ENCODE measurements at regions not wholly inside any gene's neighbourhood (a gene's known extent, or its start where the extent isn't known, plus 50 kb on each side); places are given as distances from the start of the nearest gene placed in this dataset.

- Histone ChIP-seq H3K9me3 (ENCODE audit: control insufficient read depth, insufficient read depth, low read length) (no peaks in the 10 kb centered on the region), H3K4me1 (ENCODE audit: control insufficient read depth, insufficient read depth, low read length) (no peaks in the 10 kb centered on the region), H3K36me3 (ENCODE audit: control insufficient read depth, insufficient read depth, low read length) (no peaks in the 10 kb centered on the region), H3K9ac (ENCODE audit: low read depth, low read length) (no peak overlapping the region), H3K27me3 (ENCODE audit: control insufficient read depth, insufficient read depth, low read length) (no peaks in the 10 kb centered on the region), H3K4me3 (ENCODE audit: low read depth, low read length) (no peak overlapping the region)
Measured at GRCh38 chr2:153079315-153079714, 360.9 kb downstream of the ARL6IP6 start.

- Histone ChIP-seq H3K4me3 (ENCODE audit: low read depth, low read length) (no peak overlapping the region), H3K9me3 (ENCODE audit: control insufficient read depth, insufficient read depth, low read length) (no peaks in the 10 kb centered on the region), H3K9ac (ENCODE audit: low read depth, low read length) (no peak overlapping the region), H3K27me3 (ENCODE audit: control insufficient read depth, insufficient read depth, low read length) (no peaks in the 10 kb centered on the region), H3K36me3 (ENCODE audit: control insufficient read depth, insufficient read depth, low read length) (no peaks in the 10 kb centered on the region), H3K4me1 (ENCODE audit: control insufficient read depth, insufficient read depth, low read length) (no peaks in the 10 kb centered on the region)
Measured at GRCh38 chr2:153077311-153077710, 358.9 kb downstream of the ARL6IP6 start.

GRCh38 chr2:153074207-153074606 is 355.8 kb downstream of the ARL6IP6 start:
- no peak overlapping the region for H3K9ac ChIP-seq (ENCODE audit: low read depth, low read length)
- H3K4me3 ChIP-seq (ENCODE audit: low read depth, low read length) = no peak overlapping the region
- no peaks in the 10 kb centered on the region for H3K4me1 ChIP-seq (ENCODE audit: control insufficient read depth, insufficient read depth, low read length)
- no peaks in the 10 kb centered on the region for H3K9me3 ChIP-seq (ENCODE audit: control insufficient read depth, insufficient read depth, low read length)
- H3K27me3 ChIP-seq (ENCODE audit: control insufficient read depth, insufficient read depth, low read length) = no peaks in the 10 kb centered on the region
- H3K36me3 ChIP-seq (ENCODE audit: control insufficient read depth, insufficient read depth, low read length) = no peaks in the 10 kb centered on the region

- H3K9ac ChIP-seq (ENCODE audit: low read depth, low read length) = no peak overlapping the region
Measured at GRCh38 chr2:153072813-153073212, 354.4 kb downstream of the ARL6IP6 start.

GRCh38 chr2:153072077-153072476 is 353.7 kb downstream of the ARL6IP6 start:
- H3K4me1 ChIP-seq (ENCODE audit: control insufficient read depth, insufficient read depth, low read length) = no peaks in the 10 kb centered on the region
- no peak overlapping the region for H3K4me3 ChIP-seq (ENCODE audit: low read depth, low read length)
- H3K9me3 ChIP-seq (ENCODE audit: control insufficient read depth, insufficient read depth, low read length) = no peaks in the 10 kb centered on the region
- no peak overlapping the region for H3K9ac ChIP-seq (ENCODE audit: low read depth, low read length)
- no peaks in the 10 kb centered on the region for H3K27me3 ChIP-seq (ENCODE audit: control insufficient read depth, insufficient read depth, low read length)
- H3K36me3 ChIP-seq (ENCODE audit: control insufficient read depth, insufficient read depth, low read length) = no peaks in the 10 kb centered on the region

More at GRCh38 chr2:153072813-153073212, 354.4 kb downstream of the ARL6IP6 start:
- no peaks in the 10 kb centered on the region for H3K36me3 ChIP-seq (ENCODE audit: control insufficient read depth, insufficient read depth, low read length)
- no peaks in the 10 kb centered on the region for H3K9me3 ChIP-seq (ENCODE audit: control insufficient read depth, insufficient read depth, low read length)
- H3K4me1 ChIP-seq (ENCODE audit: control insufficient read depth, insufficient read depth, low read length) = no peaks in the 10 kb centered on the region
- H3K27me3 ChIP-seq (ENCODE audit: control insufficient read depth, insufficient read depth, low read length) = no peaks in the 10 kb centered on the region
- H3K4me3 ChIP-seq (ENCODE audit: low read depth, low read length) = no peak overlapping the region

GRCh38 chr2:153071090-153071489 is 352.7 kb downstream of the ARL6IP6 start:
- H3K9me3 ChIP-seq (ENCODE audit: control insufficient read depth, insufficient read depth, low read length) = no peaks in the 10 kb centered on the region
- no peaks in the 10 kb centered on the region for H3K36me3 ChIP-seq (ENCODE audit: control insufficient read depth, insufficient read depth, low read length)
- no peak overlapping the region for H3K4me3 ChIP-seq (ENCODE audit: low read depth, low read length)
- no peaks in the 10 kb centered on the region for H3K4me1 ChIP-seq (ENCODE audit: control insufficient read depth, insufficient read depth, low read length)
- H3K9ac ChIP-seq (ENCODE audit: low read depth, low read length) = no peak overlapping the region
- H3K27me3 ChIP-seq (ENCODE audit: control insufficient read depth, insufficient read depth, low read length) = no peaks in the 10 kb centered on the region

GRCh38 chr2:153068915-153069314 is 350.5 kb downstream of the ARL6IP6 start:
- Histone ChIP-seq H3K27me3 (ENCODE audit: control insufficient read depth, insufficient read depth, low read length) (no peaks in the 10 kb centered on the region), H3K9ac (ENCODE audit: low read depth, low read length) (no peak overlapping the region), H3K4me3 (ENCODE audit: low read depth, low read length) (no peak overlapping the region), H3K4me1 (ENCODE audit: control insufficient read depth, insufficient read depth, low read length) (no peaks in the 10 kb centered on the region), H3K9me3 (ENCODE audit: control insufficient read depth, insufficient read depth, low read length) (no peaks in the 10 kb centered on the region), H3K36me3 (ENCODE audit: control insufficient read depth, insufficient read depth, low read length) (no peaks in the 10 kb centered on the region)

GRCh38 chr2:153068052-153068451 is 349.6 kb downstream of the ARL6IP6 start:
- H3K9ac ChIP-seq (ENCODE audit: low read depth, low read length) = no peak overlapping the region

GRCh38 chr2:153059338-153060052 is 341.1 kb downstream of the ARL6IP6 start:
- Histone ChIP-seq H3K27me3 (ENCODE audit: control insufficient read depth, insufficient read depth, low read length) (no peaks in the 10 kb centered on the region), H3K4me3 (ENCODE audit: low read depth, low read length) (no peak overlapping the region), H3K36me3 (ENCODE audit: control insufficient read depth, insufficient read depth, low read length) (no peaks in the 10 kb centered on the region), H3K9me3 (ENCODE audit: control insufficient read depth, insufficient read depth, low read length) (no peaks in the 10 kb centered on the region), H3K9ac (ENCODE audit: low read depth, low read length) (no peak overlapping the region), H3K4me1 (ENCODE audit: control insufficient read depth, insufficient read depth, low read length) (peaks cover 9% of the 10 kb centered on the region)

More at GRCh38 chr2:153068052-153068451, 349.6 kb downstream of the ARL6IP6 start:
- H3K4me3 ChIP-seq (ENCODE audit: low read depth, low read length) = no peak overlapping the region
- no peaks in the 10 kb centered on the region for H3K27me3 ChIP-seq (ENCODE audit: control insufficient read depth, insufficient read depth, low read length)
- no peaks in the 10 kb centered on the region for H3K36me3 ChIP-seq (ENCODE audit: control insufficient read depth, insufficient read depth, low read length)
- H3K9me3 ChIP-seq (ENCODE audit: control insufficient read depth, insufficient read depth, low read length) = no peaks in the 10 kb centered on the region
- no peaks in the 10 kb centered on the region for H3K4me1 ChIP-seq (ENCODE audit: control insufficient read depth, insufficient read depth, low read length)

GRCh38 chr2:153057743-153058142 is 339.3 kb downstream of the ARL6IP6 start:
- Histone ChIP-seq H3K9ac (ENCODE audit: low read depth, low read length) (no peak overlapping the region), H3K4me1 (ENCODE audit: control insufficient read depth, insufficient read depth, low read length) (peaks cover 9% of the 10 kb centered on the region), H3K36me3 (ENCODE audit: control insufficient read depth, insufficient read depth, low read length) (no peaks in the 10 kb centered on the region), H3K4me3 (ENCODE audit: low read depth, low read length) (no peak overlapping the region), H3K27me3 (ENCODE audit: control insufficient read depth, insufficient read depth, low read length) (no peaks in the 10 kb centered on the region), H3K9me3 (ENCODE audit: control insufficient read depth, insufficient read depth, low read length) (no peaks in the 10 kb centered on the region)

- H3K9me3 ChIP-seq (ENCODE audit: control insufficient read depth, insufficient read depth, low read length) = no peaks in the 10 kb centered on the region
- no peaks in the 10 kb centered on the region for H3K36me3 ChIP-seq (ENCODE audit: control insufficient read depth, insufficient read depth, low read length)
- no peak overlapping the region for H3K4me3 ChIP-seq (ENCODE audit: low read depth, low read length)
- H3K9ac ChIP-seq (ENCODE audit: low read depth, low read length) = no peak overlapping the region
- no peaks in the 10 kb centered on the region for H3K27me3 ChIP-seq (ENCODE audit: control insufficient read depth, insufficient read depth, low read length)
- peaks cover 9% of the 10 kb centered on the region for H3K4me1 ChIP-seq (ENCODE audit: control insufficient read depth, insufficient read depth, low read length)
Measured at GRCh38 chr2:153055182-153055581, 336.8 kb downstream of the ARL6IP6 start.

- Histone ChIP-seq H3K4me3 (ENCODE audit: low read depth, low read length) (no peak overlapping the region), H3K9ac (ENCODE audit: low read depth, low read length) (no peak overlapping the region), H3K4me1 (ENCODE audit: control insufficient read depth, insufficient read depth, low read length) (no peaks in the 10 kb centered on the region), H3K36me3 (ENCODE audit: control insufficient read depth, insufficient read depth, low read length) (no peaks in the 10 kb centered on the region), H3K27me3 (ENCODE audit: control insufficient read depth, insufficient read depth, low read length) (no peaks in the 10 kb centered on the region), H3K9me3 (ENCODE audit: control insufficient read depth, insufficient read depth, low read length) (no peaks in the 10 kb centered on the region)
Measured at GRCh38 chr2:153052807-153053559, 334.6 kb downstream of the ARL6IP6 start.
